Activated naive CD8-positive, alpha-beta T cell treated with anti-CD3 and anti-CD28 coated beads, Interleukin-2, amount 50 U/mL, for 24 hours (primary cell): ENCODE measurements at regions not wholly inside any gene's neighbourhood (a gene's known extent, or its start where the extent isn't known, plus 50 kb on each side); places are given as distances from the start of the nearest gene placed in this dataset.

Experiments used
- ATAC-seq: fragments of 150-1000 bp; cut with Tn5 transposase; one replicate; pipeline ENCODE4 v1.10.0; 2021
- DNase-seq: peaks from one replicate; pipeline ENCODE4 v3.0.0; 2021
- H3K27ac Mint-ChIP-seq: one replicate; pipeline ENCODE4 v1.8.0; 2021; ENCODE audit warnings: mild to moderate bottlenecking, mixed read lengths
- H3K27me3 Mint-ChIP-seq: one replicate; pipeline ENCODE4 v1.8.0; 2021; ENCODE audit warnings: mixed read lengths
- H3K36me3 Mint-ChIP-seq: one replicate; pipeline ENCODE4 v1.8.0; 2021; ENCODE audit warnings: low read depth, mixed read lengths
- H3K4me1 Mint-ChIP-seq: one replicate; pipeline ENCODE4 v1.8.0; 2021; ENCODE audit warnings: mixed read lengths
- H3K4me3 Mint-ChIP-seq: one replicate; pipeline ENCODE4 v1.8.0; 2021; ENCODE audit warnings: mild to moderate bottlenecking, moderate library complexity, mixed read lengths
- H3K9me3 Mint-ChIP-seq: one replicate; pipeline ENCODE4 v1.8.0; 2021; ENCODE audit warnings: mixed read lengths

DNA sequence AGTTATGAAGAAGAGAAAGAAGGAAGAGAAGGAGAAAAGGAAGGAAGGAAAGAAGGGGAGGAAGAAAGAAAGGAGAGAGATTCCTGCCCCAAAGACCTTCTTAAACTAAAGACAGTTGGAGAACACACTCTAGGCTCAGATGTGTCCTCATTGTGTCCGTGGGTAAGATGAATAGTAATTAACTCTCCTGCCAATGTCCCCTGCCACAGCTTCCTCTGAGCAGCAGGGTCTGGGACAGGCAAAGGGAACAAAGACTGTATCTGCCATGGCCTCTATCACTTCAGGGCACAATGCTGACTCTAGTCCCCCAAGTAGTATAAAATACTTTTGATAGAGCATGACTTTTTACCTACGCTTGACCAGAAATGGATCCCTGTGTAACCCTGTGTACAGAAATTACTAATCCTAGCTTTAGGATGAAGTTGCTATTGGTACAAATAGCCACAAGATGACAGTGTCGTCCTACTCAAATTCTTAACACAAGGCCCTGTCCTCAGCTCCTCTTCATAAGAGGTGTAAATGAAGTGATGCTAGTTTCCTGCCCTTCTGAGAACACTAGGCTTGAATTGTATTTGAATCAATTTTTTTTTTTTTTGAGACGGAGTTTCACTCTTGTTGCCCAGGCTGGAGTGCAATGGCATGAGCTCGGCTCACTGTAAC, 186.2 kb upstream of the GPR12 start:
- H3K4me1 Mint-ChIP-seq = no peaks in the 10 kb centered on the region
- H3K4me3 Mint-ChIP-seq = no peak overlapping the region
- H3K27me3 Mint-ChIP-seq = peaks cover 2% of the 10 kb centered on the region
- DNase-seq = no peak
- ATAC-seq = peak; percentile 76
- no peaks in the 10 kb centered on the region for H3K9me3 Mint-ChIP-seq
- no peak overlapping the region for H3K27ac Mint-ChIP-seq
- no peaks in the 10 kb centered on the region for H3K36me3 Mint-ChIP-seq

DNA sequence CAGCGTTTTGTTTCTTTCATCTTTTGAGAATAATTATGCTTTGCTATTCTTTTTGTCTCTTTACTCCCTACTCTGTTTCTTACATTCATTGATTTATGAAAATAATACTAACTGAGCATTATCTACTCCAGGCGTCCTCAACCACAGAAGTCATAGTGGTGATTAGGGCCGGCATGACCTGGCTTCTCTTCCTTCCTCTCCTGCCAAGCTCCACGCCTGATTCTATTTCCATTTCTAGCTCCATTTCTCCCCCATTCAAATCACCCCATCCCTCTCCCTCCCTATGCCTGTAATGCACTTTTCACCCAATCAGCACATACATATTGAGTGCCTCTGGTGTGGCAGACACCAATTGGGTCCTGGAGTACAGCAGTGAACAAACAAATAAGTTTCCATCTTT, 183.2 kb upstream of the GPR12 start:
- H3K4me3 Mint-ChIP-seq = no peak overlapping the region
- H3K4me1 Mint-ChIP-seq = peaks cover 4% of the 10 kb centered on the region
- H3K36me3 Mint-ChIP-seq = no peaks in the 10 kb centered on the region
- DNase-seq (no peak), ATAC-seq (no peak)
- no peak overlapping the region for H3K27ac Mint-ChIP-seq
- no peaks in the 10 kb centered on the region for H3K9me3 Mint-ChIP-seq
- peaks cover 2% of the 10 kb centered on the region for H3K27me3 Mint-ChIP-seq

DNA sequence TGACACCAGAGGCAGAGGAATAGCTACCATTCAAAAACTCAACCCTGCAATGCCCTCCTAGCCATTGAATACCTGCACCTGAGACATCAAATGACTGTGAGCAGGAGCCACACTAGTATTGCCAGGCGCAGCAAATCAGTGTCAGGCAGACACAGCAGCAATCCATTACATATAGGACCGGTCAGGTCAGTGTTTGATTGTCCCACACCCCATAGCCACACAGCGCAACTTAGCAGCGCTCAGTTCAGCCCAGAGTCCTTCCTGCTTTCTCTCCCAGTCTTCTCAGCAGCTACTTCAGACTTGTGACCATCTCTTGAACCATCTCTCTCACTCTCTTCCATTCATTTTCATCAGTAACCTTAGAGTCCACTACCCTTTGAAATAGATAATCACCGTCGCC, 181.6 kb upstream of the GPR12 start:
- Mint-ChIP-seq H3K36me3 (no peaks in the 10 kb centered on the region), H3K4me3 (no peak overlapping the region), H3K4me1 (peaks cover 4% of the 10 kb centered on the region), H3K27ac (no peak overlapping the region), H3K27me3 (peaks cover 4% of the 10 kb centered on the region), H3K9me3 (no peaks in the 10 kb centered on the region)
- DNase-seq = no peak
- no peak for ATAC-seq

DNA sequence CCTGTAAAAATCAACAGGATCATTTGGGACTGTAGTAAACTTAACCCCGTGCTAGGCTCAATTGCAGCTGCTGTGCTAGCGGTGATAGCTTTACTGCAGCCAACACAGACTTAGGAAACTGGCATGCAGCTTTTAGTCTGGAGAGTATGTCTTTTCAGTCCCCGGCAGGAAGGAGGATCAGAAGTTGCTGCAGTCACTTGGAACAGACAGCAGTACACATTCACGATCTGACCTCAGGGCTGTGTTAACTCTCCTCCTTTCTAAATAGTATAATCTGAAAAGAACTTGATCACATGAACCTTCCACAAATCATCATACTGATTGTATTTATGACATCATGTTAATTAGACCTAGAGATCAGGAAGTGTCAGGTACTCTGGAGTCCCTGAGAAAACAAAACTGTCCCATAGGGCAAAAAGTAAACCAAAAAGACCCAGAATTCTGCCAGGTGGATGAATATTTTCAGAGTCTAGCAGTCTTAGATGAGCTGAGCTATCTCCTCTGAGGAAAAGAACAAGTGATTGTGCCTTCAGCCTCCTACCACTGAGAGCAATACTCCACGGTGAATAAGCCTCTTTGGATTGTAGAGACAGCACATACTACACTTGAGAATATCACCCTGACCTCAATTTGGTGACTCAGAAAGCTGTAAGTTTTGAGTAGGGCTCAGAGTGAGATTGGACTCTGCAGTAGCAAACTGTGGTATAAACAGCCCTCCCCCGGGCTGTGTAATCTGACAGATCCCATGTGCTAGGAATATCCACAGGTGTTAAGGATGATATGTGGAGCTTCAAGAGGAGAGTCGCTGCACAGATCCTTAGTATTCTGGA, 181.0 kb upstream of the GPR12 start:
- no peak overlapping the region for H3K27ac Mint-ChIP-seq
- H3K9me3 Mint-ChIP-seq = no peaks in the 10 kb centered on the region
- H3K27me3 Mint-ChIP-seq = peaks cover 4% of the 10 kb centered on the region
- DNase-seq (no peak), ATAC-seq (peak; percentile 89)
- peaks cover 4% of the 10 kb centered on the region for H3K4me1 Mint-ChIP-seq
- H3K4me3 Mint-ChIP-seq = no peak overlapping the region
- H3K36me3 Mint-ChIP-seq = no peaks in the 10 kb centered on the region

DNA sequence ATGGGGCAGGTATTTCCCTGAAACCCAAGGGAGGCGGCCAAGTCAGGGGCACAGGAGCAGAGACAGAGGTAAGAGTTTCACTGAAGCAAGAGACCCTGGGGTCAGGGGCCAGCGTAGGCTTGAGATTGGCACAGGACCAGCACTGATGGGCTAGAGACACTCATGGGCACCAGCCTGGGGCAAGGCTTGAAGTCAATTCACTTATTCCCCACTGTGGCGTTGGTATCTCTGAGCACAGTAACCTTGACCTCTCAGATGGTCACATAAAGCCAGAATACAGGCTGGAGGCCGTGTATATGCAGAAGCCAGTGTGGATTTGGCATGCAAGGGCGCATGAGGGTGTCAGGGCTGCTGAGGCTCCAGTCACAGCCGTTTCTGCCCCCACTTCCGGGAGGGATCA, 173.5 kb upstream of the GPR12 start:
- DNase-seq (no peak), ATAC-seq (no peak)
- no peak overlapping the region for H3K27ac Mint-ChIP-seq
- H3K4me3 Mint-ChIP-seq = no peak overlapping the region
- peaks cover 1% of the 10 kb centered on the region for H3K27me3 Mint-ChIP-seq
- no peaks in the 10 kb centered on the region for H3K36me3 Mint-ChIP-seq
- H3K9me3 Mint-ChIP-seq = no peaks in the 10 kb centered on the region
- H3K4me1 Mint-ChIP-seq = no peaks in the 10 kb centered on the region

DNA sequence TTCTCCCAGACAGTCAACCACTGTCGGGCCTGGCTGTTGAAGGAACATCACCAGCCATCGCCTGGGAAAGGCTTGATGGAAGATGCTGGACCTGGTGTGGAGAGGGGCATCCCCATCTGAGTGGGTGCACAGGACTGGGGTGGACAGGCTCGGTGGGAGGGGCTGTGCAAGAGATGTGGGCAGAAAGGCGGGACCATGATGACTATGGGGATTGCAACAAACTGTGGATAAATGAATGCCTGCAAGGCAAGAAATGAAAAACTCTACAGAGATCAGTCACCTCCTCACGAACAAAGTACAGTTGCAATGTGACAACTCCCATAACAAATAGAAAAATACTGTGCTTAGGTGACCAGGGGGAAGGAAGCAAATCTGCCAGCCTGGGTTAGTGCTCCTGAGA, 171.9 kb upstream of the GPR12 start:
- no peak for DNase-seq
- Mint-ChIP-seq H3K36me3 (no peaks in the 10 kb centered on the region), H3K4me1 (no peaks in the 10 kb centered on the region), H3K9me3 (no peaks in the 10 kb centered on the region), H3K4me3 (no peak overlapping the region), H3K27me3 (no peaks in the 10 kb centered on the region), H3K27ac (no peak overlapping the region)
- no peak for ATAC-seq

DNA sequence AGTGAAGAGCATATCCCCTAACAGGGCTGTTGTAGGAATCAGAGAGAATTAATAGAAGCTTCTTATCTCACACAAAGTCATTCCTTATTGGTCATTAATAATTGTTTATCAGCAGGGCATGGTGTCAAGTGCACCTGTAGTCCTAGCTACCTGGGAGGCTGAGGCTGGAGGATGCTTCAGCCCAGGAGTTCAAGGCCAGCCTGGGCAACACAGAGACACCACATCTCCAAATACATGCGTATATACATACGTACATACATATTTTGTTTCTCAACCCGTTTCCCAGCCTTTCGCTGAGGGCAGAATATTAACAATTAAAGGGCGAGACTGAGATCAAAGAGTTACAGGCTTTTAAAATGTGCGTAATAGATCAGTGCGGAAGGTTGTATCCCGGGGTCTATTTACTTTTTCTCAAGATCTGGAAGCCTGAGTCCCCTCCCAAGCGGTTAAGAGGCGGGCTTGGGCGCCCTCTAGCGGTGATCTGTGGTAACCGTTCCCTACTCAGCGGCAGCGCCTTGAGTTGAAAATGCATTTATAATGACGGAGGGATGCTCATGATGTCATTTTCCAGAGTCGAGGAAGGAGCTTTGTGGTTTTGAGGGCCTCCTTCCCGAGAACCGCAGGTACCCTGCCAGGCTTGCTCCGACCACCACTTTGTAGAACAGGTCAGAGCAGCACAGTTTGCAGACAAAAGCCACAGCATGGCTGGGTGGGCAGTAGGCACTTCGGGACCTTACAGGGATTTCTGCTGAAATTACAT, 169.6 kb upstream of the GPR12 start:
- Mint-ChIP-seq H3K36me3 (no peaks in the 10 kb centered on the region), H3K27ac (no peak overlapping the region), H3K9me3 (no peaks in the 10 kb centered on the region), H3K27me3 (peaks cover 7% of the 10 kb centered on the region), H3K4me3 (no peak overlapping the region), H3K4me1 (no peaks in the 10 kb centered on the region)
- ATAC-seq (peak; percentile 40), DNase-seq (peak; percentile 81)

DNA sequence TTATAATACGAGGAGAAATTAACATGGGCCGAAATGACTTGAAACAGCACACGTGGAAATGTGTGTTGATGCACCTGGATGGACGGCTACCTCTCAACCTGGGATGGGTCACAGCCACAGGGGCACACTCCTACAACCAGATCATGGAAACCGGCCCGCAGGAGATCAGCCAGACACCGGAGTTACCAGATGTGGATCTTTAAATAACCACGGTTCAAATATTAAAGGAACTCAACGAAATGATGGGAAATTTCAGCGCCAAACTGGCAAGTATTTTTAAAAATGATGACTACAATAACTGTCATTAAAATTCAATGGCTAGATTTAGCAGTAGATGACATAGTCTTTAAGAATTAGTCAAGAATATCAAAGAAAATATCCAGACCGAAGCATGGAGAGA, 166.9 kb upstream of the GPR12 start:
- H3K27ac Mint-ChIP-seq = no peak overlapping the region
- no peaks in the 10 kb centered on the region for H3K9me3 Mint-ChIP-seq
- DNase-seq = no peak
- no peak for ATAC-seq
- peaks cover 13% of the 10 kb centered on the region for H3K27me3 Mint-ChIP-seq
- H3K4me1 Mint-ChIP-seq = no peaks in the 10 kb centered on the region
- H3K36me3 Mint-ChIP-seq = no peaks in the 10 kb centered on the region
- H3K4me3 Mint-ChIP-seq = no peak overlapping the region

DNA sequence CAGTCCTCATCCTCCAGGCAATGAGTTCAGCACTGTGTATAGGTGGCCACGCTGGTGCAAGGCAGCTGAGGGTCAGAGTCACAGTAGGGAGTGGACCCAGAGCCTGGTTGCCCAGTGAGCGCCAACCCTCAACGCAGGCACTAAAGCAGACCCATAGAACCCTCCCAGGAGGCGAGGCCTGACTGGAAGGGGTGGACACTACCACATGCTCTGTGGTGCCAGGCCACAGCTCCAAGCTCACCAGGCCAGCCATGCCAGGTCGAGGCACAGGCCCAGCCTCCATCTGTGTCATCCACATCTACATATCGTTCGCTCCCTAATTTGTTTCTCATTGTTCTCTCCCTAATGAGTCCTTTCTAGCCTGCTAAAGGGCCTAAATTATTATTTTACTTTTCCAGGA, 165.8 kb upstream of the GPR12 start:
- ATAC-seq = no peak
- Mint-ChIP-seq H3K9me3 (no peaks in the 10 kb centered on the region), H3K27ac (no peak overlapping the region), H3K4me1 (no peaks in the 10 kb centered on the region), H3K27me3 (peaks cover 16% of the 10 kb centered on the region), H3K36me3 (no peaks in the 10 kb centered on the region), H3K4me3 (no peak overlapping the region)
- DNase-seq = no peak

DNA sequence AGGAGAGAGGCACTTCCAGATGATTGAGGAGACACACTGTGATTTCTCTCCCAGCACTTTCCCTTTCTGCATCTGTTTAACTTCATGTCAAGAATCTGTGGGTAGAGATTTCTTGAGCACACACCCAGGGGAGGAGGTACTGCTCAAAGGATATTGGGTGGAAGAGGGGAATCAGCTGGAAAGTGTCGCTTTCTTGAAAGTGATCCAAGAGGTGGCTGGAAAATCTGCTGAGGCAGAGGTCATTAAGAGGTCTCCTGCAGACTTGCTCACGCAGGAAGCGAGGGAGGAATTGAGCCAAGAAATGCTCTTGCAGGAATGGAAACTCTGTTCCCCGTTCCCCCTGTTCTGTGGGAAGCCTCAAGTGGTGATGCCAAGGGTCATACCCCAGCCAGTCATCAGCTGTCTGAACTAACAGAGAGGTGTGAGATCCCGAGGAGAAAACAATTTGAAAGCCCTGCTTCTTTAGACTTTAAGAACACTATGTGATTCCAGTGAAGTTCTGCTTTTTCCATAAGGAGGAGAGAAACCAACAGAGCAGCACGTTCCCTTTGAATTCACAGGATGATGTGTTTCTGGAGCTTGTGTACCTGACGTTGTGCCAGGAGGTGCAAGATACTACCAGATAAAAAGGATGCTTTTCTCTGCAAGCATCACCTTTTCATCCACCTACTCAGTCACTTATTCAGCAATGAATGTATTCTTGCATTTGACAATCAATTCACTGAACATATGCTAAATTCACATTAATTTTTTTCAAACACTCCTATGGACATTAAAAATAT, 163.4 kb upstream of the GPR12 start:
- ATAC-seq (no peak), DNase-seq (no peak)
- Mint-ChIP-seq H3K36me3 (no peaks in the 10 kb centered on the region), H3K27ac (no peak overlapping the region), H3K4me3 (no peak overlapping the region), H3K9me3 (no peaks in the 10 kb centered on the region), H3K4me1 (no peaks in the 10 kb centered on the region), H3K27me3 (peaks cover 19% of the 10 kb centered on the region)

DNA sequence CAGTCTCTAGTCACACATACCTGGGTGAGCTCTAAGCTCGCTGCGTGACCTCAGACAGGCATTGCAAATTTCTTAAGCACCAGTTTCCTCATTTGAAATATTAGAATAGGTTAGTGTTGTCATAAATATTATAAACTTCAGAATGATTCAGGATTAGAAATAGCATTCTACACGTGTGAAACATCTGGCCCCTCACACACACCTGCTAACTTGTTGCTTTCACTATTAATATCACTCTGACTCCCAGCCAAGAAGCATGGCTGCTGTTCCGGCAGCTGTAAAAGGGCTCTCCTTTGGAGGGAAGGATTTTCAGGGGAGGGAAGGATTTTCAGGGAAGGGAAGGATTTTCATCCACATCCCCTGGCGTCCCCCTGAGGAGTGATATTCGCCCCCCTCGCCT, 161.3 kb upstream of the GPR12 start:
- no peak overlapping the region for H3K27ac Mint-ChIP-seq
- no peak for DNase-seq
- H3K4me3 Mint-ChIP-seq = no peak overlapping the region
- no peaks in the 10 kb centered on the region for H3K36me3 Mint-ChIP-seq
- no peaks in the 10 kb centered on the region for H3K9me3 Mint-ChIP-seq
- peaks cover 19% of the 10 kb centered on the region for H3K27me3 Mint-ChIP-seq
- no peaks in the 10 kb centered on the region for H3K4me1 Mint-ChIP-seq
- no peak for ATAC-seq

DNA sequence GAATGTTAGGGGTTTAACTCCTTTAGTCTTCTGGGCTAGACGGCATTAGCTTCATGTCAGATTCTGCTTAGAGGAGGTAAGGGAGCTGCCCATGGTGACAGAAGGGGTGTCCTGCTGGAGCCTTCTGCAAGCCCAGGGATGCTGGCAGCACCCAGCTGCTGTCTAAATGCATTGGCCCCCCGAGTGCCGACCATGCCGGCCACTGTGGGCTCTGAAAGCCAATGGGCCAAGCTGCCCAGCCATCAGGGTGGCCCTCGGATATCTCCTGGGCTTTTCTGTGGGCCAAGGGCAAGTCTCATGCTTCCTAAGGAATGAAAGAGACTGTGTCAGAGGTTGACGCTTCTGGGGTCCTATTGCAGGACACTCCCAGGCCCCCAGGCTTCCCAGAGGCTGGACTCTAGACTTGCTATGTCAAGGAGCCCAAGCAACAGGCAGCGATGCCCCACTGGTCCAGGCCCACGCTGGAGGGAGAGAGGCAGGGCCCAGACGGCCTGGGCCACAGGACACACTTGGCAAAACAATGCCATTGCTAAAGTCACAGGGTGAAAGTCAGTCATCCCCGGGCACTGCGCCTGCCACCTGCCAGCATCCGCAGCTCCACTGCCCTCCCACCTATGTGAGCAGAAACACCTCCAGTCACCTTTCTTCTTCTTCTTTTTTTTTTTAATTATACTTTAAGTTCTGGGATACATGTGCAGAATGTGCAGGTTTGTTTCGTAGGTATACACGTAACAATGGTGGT, 160.2 kb upstream of the GPR12 start:
- no peak for ATAC-seq
- Mint-ChIP-seq H3K27ac (no peak overlapping the region), H3K4me3 (no peak overlapping the region), H3K9me3 (no peaks in the 10 kb centered on the region), H3K27me3 (peaks cover 15% of the 10 kb centered on the region), H3K36me3 (no peaks in the 10 kb centered on the region), H3K4me1 (no peaks in the 10 kb centered on the region)
- no peak for DNase-seq

DNA sequence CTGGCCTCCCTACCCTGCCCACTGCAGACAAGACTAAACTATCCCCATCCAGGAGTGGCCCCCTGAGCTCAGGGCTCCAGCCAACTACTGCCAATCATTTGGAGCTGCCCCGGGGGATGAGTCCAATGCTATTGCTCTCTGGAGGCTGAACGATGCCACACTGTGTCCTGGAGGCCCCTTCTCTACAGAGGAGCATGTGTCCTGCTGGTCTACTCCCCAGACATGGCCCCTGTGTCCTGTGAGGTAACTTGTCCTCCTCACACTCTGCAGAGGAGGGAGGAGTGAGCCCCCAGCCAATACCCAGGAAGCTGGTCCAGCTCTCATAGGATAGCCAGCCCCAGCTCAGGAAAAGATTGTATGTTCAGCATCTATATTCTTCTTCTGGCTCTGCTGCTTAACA, 159.1 kb upstream of the GPR12 start:
- H3K27me3 Mint-ChIP-seq = peaks cover 8% of the 10 kb centered on the region
- DNase-seq (no peak), ATAC-seq (no peak)
- no peaks in the 10 kb centered on the region for H3K36me3 Mint-ChIP-seq
- no peaks in the 10 kb centered on the region for H3K9me3 Mint-ChIP-seq
- H3K4me3 Mint-ChIP-seq = no peak overlapping the region
- H3K27ac Mint-ChIP-seq = no peak overlapping the region
- H3K4me1 Mint-ChIP-seq = peaks cover 3% of the 10 kb centered on the region

DNA sequence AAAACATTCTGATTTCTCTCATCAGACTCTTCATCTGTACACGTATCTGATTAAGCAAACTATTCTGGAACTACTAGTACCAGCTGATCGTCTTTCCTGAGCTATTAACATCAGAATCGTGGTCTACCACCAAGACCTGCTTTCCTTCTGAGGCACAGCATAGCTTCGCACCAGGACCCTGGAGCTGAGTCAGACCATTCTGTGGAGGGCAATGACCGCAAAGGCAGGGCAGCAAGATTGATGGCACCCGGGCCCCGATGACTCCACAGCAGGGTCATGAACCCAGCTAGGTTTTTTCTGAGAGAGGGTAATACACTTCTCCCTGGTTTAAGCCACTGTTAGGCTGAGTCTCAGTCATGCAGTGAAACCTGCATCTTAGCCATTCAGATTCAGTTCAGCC, 158.7 kb upstream of the GPR12 start:
- DNase-seq (no peak), ATAC-seq (peak; percentile 11)
- Mint-ChIP-seq H3K36me3 (no peaks in the 10 kb centered on the region), H3K27ac (no peak overlapping the region), H3K4me1 (peaks cover 7% of the 10 kb centered on the region), H3K4me3 (no peak overlapping the region), H3K9me3 (no peaks in the 10 kb centered on the region), H3K27me3 (peaks cover 6% of the 10 kb centered on the region)
